Activated CD4-positive, alpha-beta T cell treated with anti-CD3 and anti-CD28 coated beads, Interleukin-2, amount 50 U/mL, for 24 hours (primary cell): ENCODE measurements at regions not wholly inside any gene's neighbourhood (a gene's known extent, or its start where the extent isn't known, plus 50 kb on each side); places are given as distances from the start of the nearest gene placed in this dataset.
"Not testable (repeated sequence)": the region's sequence is repeated elsewhere in the genome, so short reads cannot be mapped to it uniquely, and the experiment has no call there.

ENCODE experiments used
- DNase-seq, 2 donors: peaks; one replicate each; pipeline ENCODE4 v3.0.0-alpha.2; 2020; ENCODE audit warnings: low read depth in 1 of 2, low spot score in 1 of 2

DNA sequence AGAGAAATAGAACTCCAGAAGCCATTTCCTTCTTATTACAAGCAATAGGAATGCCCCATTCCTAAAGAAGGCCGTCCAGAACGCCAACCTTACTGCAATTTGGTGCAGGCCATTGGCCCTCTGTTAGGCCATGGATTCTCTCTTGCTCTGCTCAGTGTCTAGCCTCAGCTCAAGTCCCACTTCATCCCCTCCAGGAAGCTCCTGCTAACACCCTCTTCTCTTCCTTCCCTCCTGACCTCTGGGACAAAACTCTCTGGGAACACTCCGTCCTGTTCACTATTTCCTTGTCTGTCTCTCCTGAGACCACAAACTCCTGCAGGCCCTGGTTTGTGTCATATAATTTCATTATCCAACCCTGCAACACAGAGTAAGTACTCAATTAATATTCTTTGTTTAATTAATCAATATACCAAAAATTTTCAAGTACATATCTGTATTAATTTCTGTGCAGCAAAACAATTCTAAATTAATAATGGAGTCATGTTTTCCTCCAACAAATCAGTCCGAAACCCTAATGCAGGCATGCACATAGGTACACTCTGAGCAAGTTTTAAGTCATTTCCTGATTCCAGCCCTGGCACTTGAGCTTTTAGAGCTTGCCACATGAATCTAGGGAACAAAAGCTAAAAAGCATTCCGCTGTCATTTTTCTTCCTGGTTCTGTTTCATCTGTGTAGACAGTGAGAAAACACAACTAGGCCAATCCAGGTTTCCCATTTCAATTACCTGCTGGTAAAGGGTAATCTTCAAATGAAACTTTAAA is 245.3 kb downstream of the SETD4 start:
- DNase-seq: no peak

DNA sequence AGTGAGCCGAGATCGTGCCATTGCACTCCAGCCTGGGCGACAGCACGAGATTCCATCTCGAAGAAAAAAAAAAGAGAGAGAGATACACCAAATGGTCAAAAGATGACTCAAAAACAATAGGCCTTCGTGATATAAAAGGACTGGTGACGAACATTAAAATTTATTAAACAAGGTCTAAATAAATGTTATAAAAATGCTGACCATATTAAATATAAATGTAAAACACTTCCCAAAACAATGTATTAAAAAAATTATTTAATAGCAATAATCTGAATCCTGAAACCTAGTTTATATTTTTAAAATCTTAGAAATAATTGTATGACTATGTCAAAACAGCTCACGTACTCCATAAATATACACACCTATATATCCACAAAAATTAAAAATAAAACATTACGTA is 247.6 kb downstream of the SETD4 start:
- DNase-seq: no peak

DNA sequence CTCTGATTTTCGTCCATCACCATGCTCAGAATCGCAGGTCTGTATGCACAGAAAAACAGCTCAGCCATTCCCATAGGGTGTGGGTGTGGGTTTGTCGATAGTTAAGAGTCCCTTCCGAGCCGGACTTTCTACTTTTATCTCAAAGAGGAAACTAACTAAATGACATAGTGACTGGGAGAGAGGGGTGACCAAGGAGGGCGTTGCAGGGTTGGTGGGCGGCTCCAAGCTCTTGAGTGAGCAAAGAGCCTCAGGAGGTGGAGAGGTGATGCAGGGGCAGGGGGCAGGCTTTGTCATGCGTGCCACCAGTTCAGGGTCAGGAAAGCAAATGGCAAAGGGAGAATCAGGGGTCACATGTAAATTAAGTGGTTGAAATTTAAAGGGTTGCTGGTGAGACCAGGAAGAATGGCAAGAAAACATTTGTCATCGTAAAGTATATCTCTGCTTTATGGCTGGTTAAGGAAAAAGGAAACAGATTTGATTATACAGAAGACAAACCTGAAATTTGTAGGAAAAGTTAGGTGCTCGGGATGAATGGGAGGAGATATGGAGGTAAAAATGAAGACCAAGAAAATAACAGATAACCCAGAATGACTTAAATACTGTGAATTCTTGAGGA is 249.0 kb downstream of the SETD4 start:
- no peak for DNase-seq

DNA sequence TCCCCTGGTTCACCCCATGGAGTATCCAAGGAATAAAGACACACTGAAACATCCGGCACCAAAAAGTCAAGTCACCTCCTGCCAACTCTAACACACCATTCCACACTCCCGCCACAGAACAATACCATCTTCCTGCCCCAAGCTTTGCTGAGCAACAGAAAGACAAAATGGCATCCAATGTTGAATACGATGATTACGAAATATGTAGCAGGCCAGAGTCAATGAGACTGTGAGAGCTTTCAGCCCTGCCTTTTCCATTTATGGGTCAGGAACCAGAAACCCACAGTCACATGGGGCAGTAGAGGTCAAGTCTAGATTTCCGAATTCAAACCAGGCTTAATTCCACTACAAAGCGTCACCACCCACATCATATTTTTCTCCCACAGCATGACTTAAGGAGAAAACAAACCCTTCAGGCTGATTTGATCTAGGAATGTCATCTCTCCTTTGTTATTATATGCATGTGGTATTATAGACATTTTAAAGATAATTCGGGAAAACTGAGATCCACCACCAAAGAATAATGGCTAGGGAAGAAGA is 249.8 kb downstream of the SETD4 start:
- no peak for DNase-seq

DNA sequence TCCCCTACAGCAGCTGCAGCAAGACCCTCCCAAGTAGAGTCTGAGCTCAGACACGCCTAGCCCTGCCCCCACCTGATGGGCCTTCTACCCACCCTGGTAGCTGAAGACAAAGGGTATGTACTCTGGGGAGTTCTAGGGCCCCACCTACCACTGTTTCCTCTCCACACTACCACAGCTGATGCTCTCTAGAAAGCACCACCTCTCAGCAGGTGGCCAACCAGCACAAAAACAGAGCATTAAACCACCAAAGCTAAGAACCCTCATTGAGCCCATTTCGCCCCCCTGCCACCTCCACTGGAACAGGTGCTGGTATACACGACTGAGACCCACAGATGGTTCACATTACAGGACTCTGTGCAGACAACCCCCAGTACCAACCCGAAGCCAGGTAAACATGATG is 258.9 kb downstream of the SETD4 start:
- no peak for DNase-seq

DNA sequence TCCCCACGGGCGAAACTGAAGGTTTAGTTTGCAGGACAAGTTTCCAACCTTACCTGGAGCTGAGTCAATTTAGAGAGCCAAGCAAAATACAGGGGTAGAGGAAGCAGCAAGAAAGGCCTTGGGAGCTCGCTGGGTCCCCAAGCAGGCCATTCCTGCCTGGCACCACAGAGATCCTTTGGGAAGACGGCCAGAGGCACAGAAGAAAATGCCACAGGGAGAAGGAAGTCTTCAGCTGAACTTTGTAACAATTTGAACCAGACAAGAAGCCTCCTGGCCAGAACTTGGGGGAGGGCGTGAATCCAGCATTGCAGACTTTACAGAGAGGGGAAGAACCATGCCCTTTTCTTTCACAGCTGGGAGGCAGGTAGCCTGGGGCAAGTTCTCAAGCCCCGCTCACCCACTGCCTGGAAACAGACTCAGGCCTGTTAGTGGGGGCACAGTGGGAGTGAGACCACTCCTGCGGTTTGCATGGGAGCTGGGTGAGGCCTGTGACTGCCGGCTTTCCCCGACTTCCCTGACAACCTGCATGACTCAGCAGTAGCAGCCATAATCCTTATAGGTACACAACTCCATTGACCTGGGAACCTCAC is 259.4 kb downstream of the SETD4 start:
- DNase-seq: not testable (repeated sequence)

DNA sequence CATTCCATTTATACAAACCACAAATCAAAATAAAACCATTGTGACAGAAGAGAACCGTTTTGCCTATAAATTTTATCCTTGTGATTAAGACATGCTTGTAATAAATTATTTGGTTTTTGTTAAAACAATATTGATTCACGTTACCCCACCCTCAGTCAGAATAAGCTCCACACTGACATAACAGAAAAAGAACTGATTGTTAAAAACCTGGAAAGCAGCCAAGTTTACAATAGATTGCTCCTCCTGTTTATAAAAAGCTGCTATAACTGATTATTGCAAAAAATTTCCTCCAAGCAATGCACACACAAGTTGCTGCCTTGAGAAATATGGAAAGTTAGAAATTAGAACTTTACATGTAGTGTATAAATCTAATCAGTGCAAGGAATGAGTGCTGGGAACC is 263.5 kb downstream of the SETD4 start:
- DNase-seq: no peak

DNA sequence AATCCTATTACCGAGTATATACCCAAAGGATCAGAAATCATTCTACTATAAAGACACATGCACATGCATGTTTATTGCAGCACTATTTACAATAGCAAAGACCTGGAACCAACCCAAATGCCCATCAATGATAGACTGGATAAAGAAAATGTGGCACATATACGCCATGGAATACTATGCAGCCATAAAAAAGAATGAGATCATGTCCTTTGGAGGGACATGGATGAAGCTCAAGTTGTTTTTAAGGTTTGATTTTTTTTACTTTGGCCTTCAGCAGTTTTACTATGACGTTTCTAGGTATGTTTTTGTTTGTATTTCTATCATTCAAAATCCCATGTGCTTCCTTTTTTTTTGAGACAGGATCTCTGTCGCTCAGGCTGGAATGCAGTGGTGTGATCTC is 265.8 kb downstream of the SETD4 start:
- not testable (repeated sequence) for DNase-seq

DNA sequence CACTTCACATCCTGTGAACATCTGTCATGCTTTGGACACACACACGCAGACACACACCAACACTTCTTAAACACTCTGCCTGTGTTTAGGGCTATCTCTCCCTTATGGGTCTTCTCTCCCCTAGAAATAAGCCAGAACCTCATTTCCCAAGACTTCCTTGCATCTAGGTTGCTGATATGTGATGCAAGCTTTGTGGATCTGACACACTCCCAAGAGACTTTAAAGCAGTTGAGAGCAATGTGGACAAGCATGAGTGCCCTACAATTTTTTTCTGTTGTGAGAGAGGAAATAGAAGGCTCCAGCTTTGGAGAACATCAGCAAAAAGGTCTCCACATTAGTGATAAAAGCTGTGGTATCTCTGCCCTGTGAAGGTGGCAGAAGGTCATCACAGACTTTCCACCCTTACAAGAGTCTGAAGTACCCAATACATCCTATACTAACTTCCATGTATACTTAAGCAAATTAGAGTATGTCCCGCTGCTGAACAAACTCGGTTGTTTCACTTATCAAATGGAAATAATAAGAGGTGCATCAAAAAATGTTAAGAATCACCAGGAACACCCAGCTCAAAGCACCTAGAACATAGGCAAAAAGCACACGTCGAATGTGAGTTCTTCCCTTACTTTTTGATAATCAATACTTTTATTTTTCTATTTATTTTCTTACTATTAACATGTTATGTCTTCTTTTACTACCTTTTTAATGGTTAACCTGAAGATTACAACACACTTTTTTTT is 267.6 kb downstream of the SETD4 start:
- DNase-seq: no peak

DNA sequence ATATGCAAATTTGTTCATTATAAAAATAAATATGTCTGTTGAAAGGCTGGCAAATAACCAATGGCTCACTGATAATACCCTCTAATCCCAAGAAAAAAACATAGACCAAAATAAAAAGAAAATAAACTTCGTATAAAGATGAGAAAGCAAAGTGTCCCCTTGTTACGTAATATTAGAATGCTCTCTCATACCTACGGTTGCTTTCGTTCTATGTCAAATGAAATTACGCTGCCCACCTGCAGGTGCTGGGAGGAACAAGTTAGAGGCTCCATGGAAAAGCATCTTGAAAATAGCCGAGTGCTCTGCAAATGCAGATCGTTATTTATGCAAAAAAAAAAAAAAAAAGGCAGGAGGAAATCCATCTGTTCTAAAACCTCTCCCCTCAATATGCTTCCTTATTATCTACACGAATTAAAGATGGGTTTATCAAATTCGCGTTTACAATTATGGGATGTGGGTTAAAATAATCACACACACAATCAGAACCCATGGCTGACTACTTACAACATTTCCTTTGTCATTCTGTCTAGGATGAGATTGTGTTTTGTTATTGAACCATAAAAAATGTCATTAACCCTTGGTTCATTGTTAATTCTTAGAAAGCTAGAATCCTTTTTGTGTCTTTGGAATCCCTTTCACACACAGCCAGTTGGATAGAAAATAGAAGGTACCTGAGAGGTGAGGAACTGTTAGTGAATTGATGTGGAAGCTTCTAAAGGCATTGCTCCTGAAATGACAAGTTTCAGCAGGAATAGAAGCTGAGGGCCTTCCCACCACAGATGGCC is 268.6 kb downstream of the SETD4 start:
- no peak for DNase-seq

DNA sequence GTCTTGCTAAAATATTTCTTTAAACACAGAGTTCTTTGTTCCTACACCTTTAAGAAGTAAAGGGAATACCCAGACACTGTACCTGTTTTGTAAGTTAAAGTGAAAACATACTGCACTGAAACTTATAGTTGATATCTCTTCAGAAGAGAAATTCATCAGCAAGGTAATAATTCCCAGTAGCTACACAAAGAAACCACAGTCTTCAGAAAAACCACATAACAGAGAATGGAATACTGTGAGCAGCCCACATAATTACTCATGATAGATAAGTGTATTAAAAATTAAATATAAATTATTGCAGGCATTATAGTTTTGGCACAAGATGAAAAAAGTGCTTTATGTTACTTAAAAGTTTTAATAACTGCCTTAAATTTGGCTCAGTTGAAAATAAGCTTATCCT is 276.6 kb downstream of the SETD4 start:
- no peak for DNase-seq

DNA sequence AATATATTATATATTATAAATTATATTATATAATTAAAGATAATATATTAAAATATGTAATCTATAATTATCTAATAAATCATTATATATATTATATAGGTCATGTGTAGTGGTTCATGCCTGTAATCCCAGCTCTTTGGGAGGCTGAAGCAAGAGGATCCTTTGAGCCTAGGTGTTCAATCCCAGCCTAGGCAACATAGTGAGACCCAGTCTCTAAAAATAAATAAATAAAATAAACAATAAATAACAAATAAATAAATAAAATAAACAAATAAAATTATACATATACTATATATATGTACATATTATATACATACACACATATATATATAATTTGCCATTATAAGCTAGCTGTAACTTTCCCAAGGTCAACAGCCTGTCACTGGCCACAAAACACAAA is 277.7 kb downstream of the SETD4 start:
- DNase-seq: no peak

DNA sequence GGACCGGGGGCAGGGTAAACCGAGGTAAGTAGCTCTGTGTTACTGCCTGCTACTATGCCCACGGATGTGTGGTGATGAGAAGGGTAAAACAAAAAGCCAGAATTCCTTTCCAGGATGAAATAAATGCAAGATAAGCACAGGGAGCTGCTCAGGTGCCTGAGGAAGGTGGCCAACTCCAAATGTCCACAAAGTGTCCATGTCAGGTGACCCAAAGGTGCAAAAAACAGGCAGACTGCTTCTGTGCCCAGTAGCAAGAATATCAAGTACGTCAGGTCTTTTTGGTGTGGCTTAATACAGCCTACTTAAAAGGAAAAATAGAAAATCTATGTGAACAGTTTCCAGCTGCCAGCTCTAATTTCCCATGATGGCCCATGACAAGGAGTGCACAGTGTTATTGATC is 279.3 kb downstream of the SETD4 start:
- DNase-seq: no peak

DNA sequence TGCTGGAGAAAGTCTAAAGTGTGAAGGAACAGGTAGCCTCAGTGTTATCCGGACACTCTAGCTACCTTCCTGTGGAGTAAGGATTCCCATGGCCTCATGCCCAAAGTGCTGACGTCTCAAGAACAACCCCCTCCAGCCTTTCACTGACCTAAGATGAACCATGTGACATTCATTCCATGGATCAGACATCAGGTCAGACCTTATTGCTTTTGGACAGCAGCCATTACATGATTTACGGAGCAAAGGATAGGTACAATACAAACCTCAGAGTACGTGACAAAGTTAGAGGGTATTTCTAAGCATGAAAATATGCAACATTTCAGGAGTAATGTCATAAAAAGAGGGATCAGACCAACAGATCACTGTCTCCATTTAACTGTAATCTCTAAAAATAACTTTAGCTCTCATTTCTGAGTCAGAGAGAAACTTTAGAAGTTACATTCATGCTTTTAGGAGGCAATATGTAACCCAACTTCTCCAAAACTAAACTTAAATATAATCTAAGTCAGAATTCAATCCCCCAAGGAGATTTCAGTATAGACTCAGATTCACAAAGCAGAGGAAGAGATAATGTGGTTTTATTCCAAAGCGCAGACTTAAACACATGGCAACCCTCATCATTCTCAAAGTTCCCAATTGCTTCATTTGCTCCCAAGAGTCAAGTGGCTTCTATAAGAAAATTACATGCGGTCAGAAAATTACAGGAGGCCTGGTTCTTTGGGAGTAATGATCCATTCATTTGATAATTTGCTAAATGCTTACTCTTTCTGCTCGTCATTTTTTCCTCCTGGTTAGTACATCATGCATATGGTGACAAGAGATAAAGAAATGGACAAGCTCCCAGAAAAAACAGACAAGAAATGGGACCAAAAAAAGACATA is 280.4 kb downstream of the SETD4 start:
- DNase-seq: no peak

DNA sequence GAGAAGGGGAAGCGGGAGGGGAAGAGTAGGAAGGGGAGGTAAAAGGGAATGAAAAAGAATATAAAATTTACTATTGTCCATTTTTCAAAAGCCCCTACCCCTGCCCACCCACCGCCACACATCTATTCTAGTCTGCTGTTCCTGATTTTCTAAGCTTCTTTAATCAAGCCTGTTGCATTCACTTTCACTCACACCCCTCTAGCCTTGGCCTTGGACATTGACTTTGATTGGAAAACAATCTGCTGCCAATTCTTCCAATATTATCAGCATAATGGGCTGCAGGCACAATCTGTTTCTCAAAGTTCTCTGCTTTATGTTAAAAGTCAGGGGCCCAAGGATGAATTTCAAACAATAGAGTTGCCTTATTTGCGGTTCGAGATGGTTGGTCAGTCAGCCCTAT is 281.2 kb downstream of the SETD4 start:
- no peak for DNase-seq

DNA sequence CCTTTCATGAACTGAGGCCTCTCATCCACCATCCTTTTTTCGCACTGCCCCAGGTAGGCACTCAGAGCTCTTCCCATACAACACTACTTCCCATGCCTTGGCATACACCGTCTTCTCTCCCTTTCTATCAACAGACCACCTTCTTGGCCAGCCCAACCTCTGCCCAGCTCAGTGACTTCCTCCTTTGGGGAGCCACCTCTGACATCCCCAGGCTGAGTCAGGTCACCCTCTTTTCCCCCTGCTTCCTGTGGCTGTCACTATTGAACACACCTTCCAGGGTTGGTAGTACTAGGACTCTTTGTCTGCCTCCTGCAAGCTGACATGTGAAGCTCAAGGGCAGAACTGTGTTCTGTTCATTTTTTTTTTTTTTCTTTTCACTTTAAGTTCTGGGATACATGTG is 283.2 kb downstream of the SETD4 start:
- DNase-seq: no peak

DNA sequence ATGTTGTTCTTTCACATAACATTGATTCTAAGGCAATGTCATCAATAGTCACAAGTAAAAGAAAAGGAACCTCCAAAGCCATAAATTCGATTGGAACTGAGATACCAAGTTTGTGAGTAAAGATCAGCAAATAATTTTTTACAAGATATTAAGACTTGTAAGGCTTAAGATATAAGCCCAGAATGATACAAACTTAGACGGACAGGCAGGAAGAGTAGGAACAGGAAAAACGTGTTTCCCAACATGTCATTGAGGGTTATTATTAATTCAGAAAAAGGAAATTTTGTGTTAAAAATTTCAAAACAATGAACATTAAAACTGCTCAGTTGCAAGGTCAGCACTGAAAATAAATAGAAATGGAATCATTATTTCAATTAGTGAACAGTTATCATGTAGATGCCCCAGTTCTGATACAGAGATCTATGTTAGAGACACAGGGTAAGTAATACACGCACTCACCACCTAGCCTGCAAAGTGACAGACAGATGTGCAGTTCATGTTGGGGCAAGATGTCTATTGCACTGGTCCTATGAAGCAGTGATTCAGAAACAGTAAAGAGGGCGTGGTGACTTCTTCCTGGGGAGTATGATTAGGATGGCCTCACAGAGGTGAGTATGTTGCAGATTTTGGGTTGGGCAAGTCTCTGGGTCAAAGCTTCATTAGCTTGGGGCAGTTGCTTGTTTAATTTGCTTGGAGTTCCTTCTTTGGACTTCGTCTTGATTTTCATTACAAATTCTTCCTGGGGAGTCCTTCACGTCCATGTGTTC is 284.4 kb downstream of the SETD4 start:
- DNase-seq: no peak

DNA sequence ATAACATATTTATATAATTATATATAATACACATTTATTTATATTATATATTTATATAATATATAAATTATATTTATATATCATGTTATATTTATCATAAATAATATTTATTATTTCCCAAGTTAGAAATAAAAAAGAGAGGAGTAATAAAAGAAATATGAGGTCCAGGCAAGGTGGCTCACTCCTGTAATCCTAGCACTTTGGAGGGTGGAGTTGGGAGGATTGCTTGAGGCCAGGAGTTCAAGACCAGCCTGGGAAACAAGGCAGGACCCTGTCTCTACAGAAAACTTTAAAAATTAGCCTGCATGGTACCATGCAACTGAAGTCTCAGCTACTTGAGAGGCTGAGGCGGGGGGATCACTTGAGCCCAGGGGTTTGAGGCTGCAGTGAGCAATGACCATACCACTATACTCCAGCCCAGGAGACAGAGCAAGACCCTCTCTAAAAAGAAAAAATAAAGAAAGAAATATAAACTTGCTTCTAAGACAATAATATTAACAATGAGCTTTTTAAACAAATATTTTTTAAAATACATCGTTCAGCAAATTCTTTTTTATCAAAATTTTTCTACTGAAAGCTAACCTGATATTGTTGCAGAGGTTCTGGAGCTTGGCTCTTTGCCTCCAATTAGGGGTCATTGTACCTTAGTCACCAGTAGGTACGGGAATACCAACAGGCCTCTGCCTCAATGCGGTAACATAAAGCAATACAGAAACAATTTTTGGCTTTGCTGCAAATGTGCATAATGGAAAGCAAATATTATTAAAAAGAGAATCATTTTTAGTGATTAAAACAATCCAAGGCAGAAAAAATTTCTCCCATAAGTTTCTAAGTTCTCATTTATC is 290.0 kb downstream of the SETD4 start:
- no peak for DNase-seq
